H9 (cell line): ENCODE measurements at regions not wholly inside any gene's neighbourhood (a gene's known extent, or its start where the extent isn't known, plus 50 kb on each side); places are given as distances from the start of the nearest gene placed in this dataset.

ENCODE experiments used
- DNase-seq: peaks from one replicate; pipeline ENCODE4 v3.0.0-alpha.2; 2017
- H2AFZ ChIP-seq: one replicate; pipeline ENCODE4 v1.6.1; 2013; ENCODE audit warnings: mild to moderate bottlenecking, low read length, control low read depth, moderate library complexity
- H2AK5ac ChIP-seq: 2 replicates; pipeline ENCODE4 v1.6.1; 2013; ENCODE audit warnings: low read length, control low read depth, mixed read lengths; ENCODE audit not compliant: insufficient read length
- H2BK120ac ChIP-seq: one replicate; pipeline ENCODE4 v1.6.1; 2013; ENCODE audit warnings: low read depth, mild to moderate bottlenecking, low read length, control low read depth, inconsistent platforms; ENCODE audit not compliant: poor library complexity, severe bottlenecking
- H2BK12ac ChIP-seq: 2 replicates; pipeline ENCODE4 v1.6.1; 2013; ENCODE audit warnings: low read length, control low read depth, mixed read lengths, low read depth; ENCODE audit not compliant: insufficient read length
- H2BK15ac ChIP-seq: 2 replicates; pipeline ENCODE4 v1.6.1; 2013; ENCODE audit warnings: low read depth, low read length, control low read depth
- H2BK20ac ChIP-seq: one replicate; pipeline ENCODE4 v1.6.1; 2013; ENCODE audit warnings: low read depth, mild to moderate bottlenecking, low read length, control low read depth, inconsistent platforms; ENCODE audit not compliant: poor library complexity, severe bottlenecking
- H2BK5ac ChIP-seq: 2 replicates; pipeline ENCODE4 v1.6.1; 2013; ENCODE audit warnings: low read length, control low read depth, mixed read lengths; ENCODE audit not compliant: insufficient read length
- H3K14ac ChIP-seq: 2 replicates; pipeline ENCODE4 v1.6.1; 2013; ENCODE audit warnings: low read length, control low read depth; ENCODE audit not compliant: insufficient read depth
- H3K18ac ChIP-seq: 2 replicates; pipeline ENCODE4 v1.6.1; 2013; ENCODE audit warnings: low read depth, mild to moderate bottlenecking, mixed read lengths, low read length, control low read depth; ENCODE audit not compliant: insufficient read length
- H3K23ac ChIP-seq: 2 replicates; pipeline ENCODE4 v1.6.1; 2013; ENCODE audit warnings: low read length, control low read depth, mixed read lengths, low read depth; ENCODE audit not compliant: insufficient read length
- H3K23me2 ChIP-seq: 2 replicates; pipeline ENCODE4 v1.6.1; 2013; ENCODE audit warnings: low read depth, mild to moderate bottlenecking, mixed read lengths, low read length, control low read depth; ENCODE audit not compliant: insufficient read length, poor library complexity, severe bottlenecking
- H3K27ac ChIP-seq: 2 replicates; pipeline ENCODE4 v1.5.1; 2013; ENCODE audit warnings: low read length, control low read depth, mixed read lengths, low read depth; ENCODE audit not compliant: insufficient read length
- H3K27me3 ChIP-seq: 2 replicates; pipeline ENCODE4 v1.6.1; 2013; ENCODE audit warnings: low read length, control low read depth, inconsistent platforms; ENCODE audit not compliant: insufficient read depth
- H3K4ac ChIP-seq: 2 replicates; pipeline ENCODE4 v1.6.1; 2013; ENCODE audit warnings: low read depth, mild to moderate bottlenecking, control low read depth, inconsistent platforms, low read length, moderate library complexity
- H3K4me1 ChIP-seq: 2 replicates; pipeline ENCODE4 v1.6.1; 2013; ENCODE audit warnings: low read length, control low read depth, inconsistent platforms; ENCODE audit not compliant: insufficient read depth
- H3K4me2 ChIP-seq: 2 replicates; pipeline ENCODE4 v1.6.1; 2013; ENCODE audit warnings: low read length, control low read depth, mixed read lengths; ENCODE audit not compliant: insufficient read length, insufficient read depth
- H3K56ac ChIP-seq: 2 replicates; pipeline ENCODE4 v1.6.1; 2013; ENCODE audit warnings: low read depth, mild to moderate bottlenecking, mixed read lengths, low read length, control low read depth; ENCODE audit not compliant: insufficient read length
- H3K79me1 ChIP-seq: 2 replicates; pipeline ENCODE4 v1.6.1; 2013; ENCODE audit warnings: low read depth, mild to moderate bottlenecking, moderate library complexity, low read length, control low read depth, inconsistent platforms; ENCODE audit not compliant: insufficient read depth, poor library complexity, severe bottlenecking
- H3K79me2 ChIP-seq: 2 replicates; pipeline ENCODE4 v1.6.1; 2013; ENCODE audit warnings: low read length, control low read depth, inconsistent platforms; ENCODE audit not compliant: insufficient read depth
- H3K9ac ChIP-seq: 2 replicates; pipeline ENCODE4 v1.6.1; 2013; ENCODE audit warnings: low read length, control low read depth, mixed read lengths; ENCODE audit not compliant: insufficient read length; ENCODE audit errors: extremely low read depth
- H3K9me3 ChIP-seq: one replicate; pipeline ENCODE4 v1.6.1; 2013; ENCODE audit warnings: low read depth, low read length, inconsistent platforms; ENCODE audit not compliant: control insufficient read depth
- H3T11ph ChIP-seq: one replicate; pipeline ENCODE4 v1.6.1; 2013; ENCODE audit warnings: mild to moderate bottlenecking, low read length, control low read depth, inconsistent platforms
- H4K20me1 ChIP-seq: one replicate; pipeline ENCODE4 v1.6.1; 2013; ENCODE audit not compliant: control insufficient read depth, insufficient read length, insufficient read depth
- H4K5ac ChIP-seq: 2 replicates; pipeline ENCODE4 v1.6.1; 2013; ENCODE audit warnings: low read depth, mild to moderate bottlenecking, mixed read lengths, low read length, control low read depth; ENCODE audit not compliant: insufficient read length
- H4K8ac ChIP-seq: replicated peaks from 2 replicates; pipeline ENCODE4 v1.6.1; 2013; ENCODE audit warnings: low read length, control low read depth, mixed read lengths, low read depth; ENCODE audit not compliant: insufficient read length
- H4K91ac ChIP-seq: 2 replicates; pipeline ENCODE4 v1.6.1; 2013; ENCODE audit warnings: low read depth, mild to moderate bottlenecking, moderate library complexity, mixed read lengths, low read length, control low read depth; ENCODE audit not compliant: insufficient read length
- H3K27ac Mint-ChIP-seq, 3 experiments: 2 replicates in 2 of 3; 3 replicates in 1 of 3; pipeline ENCODE4 v1.8.0; 2020 to 2021; ENCODE audit warnings: mixed read lengths in 3 of 3, mild to moderate bottlenecking in 1 of 3, moderate library complexity in 1 of 3
- H3K27me3 Mint-ChIP-seq: 2 replicates; pipeline ENCODE4 v1.8.0; 2021; ENCODE audit warnings: low read depth, mild to moderate bottlenecking, moderate library complexity, mixed read lengths
- H3K36me3 Mint-ChIP-seq, 3 experiments: 2 replicates in 2 of 3; 3 replicates in 1 of 3; pipeline ENCODE4 v1.8.0; 2020 to 2021; ENCODE audit warnings: low read depth in 3 of 3, mixed read lengths in 3 of 3; ENCODE audit not compliant: insufficient read depth in 1 of 3
- H3K4me1 Mint-ChIP-seq, 2 experiments: 2 replicates each; pipeline ENCODE4 v1.8.0; 2020; ENCODE audit warnings: mixed read lengths in 2 of 2
- H3K4me3 Mint-ChIP-seq, 2 experiments: 2 replicates in 1 of 2; 3 replicates in 1 of 2; pipeline ENCODE4 v1.8.0; 2020 to 2021; ENCODE audit warnings: mild to moderate bottlenecking in 2 of 2, mixed read lengths in 2 of 2, moderate library complexity in 1 of 2
- H3K9me3 Mint-ChIP-seq, 2 experiments: 2 replicates in 1 of 2; 3 replicates in 1 of 2; pipeline ENCODE4 v1.8.0; 2020; ENCODE audit warnings: mild to moderate bottlenecking in 2 of 2, mixed read lengths in 2 of 2, moderate library complexity in 1 of 2
- CTCF ChIP-seq: fragments of 200-600 bp; sonication (generic); conservative IDR thresholded peaks from 3 replicates; pipeline ENCODE4 v1.8.0; 2021; ENCODE audit warnings: antibody characterized with exemption, mild to moderate bottlenecking
- WGBS: extraction: QIAGEN DNeasy Blood & Tissue Kit; methylation state at CpG from one replicate; pipeline ENCODE4 v1.1.7; 2013; ENCODE audit warnings: missing lambda C conversion rate, low lambda C conversion rate, mixed read lengths; ENCODE audit not compliant: insufficient read length; ENCODE audit errors: extremely low coverage; 5-methylcytosine and 5-hydroxymethylcytosine counted together

- Histone ChIP-seq H3K9ac (no peak overlapping the region), H3K14ac (no peak overlapping the region), H3K4me1 (no peaks in the 10 kb centered on the region), H3K4ac (no peak overlapping the region), H3K56ac (no peak overlapping the region), H2BK15ac (no peak overlapping the region), H4K8ac (no peak overlapping the region), H3K9me3 (no peaks in the 10 kb centered on the region), H2BK5ac (no peak overlapping the region), H3K79me2 (no peaks in the 10 kb centered on the region), H2BK12ac (no peak overlapping the region), H2BK120ac (no peak overlapping the region), H2AFZ (no peak overlapping the region), H3K4me2 (peak overlapping the region; percentile 57), H4K20me1 (no peaks in the 10 kb centered on the region), H4K5ac (no peak overlapping the region), H3K27ac (no peak overlapping the region), H2AK5ac (no peak overlapping the region), H3T11ph (no peak overlapping the region), H3K79me1 (no peaks in the 10 kb centered on the region), H3K23me2 (peaks cover 4% of the 10 kb centered on the region), H2BK20ac (no peak overlapping the region), H3K23ac (no peak overlapping the region), H3K18ac (no peak overlapping the region), H3K27me3 (peaks cover 4% of the 10 kb centered on the region; the same call in 1 of the 2 replicates), H4K91ac (no peak overlapping the region)
- H3K27ac Mint-ChIP-seq = no peak overlapping the region
- WGBS = no CpG with 5 or more reads among the region's 84 CpGs
- H3K9me3 Mint-ChIP-seq = peaks cover 4 to 6% of the 10 kb centered on the region in 2 experiments; a peak in 2 of 5 replicates
- H3K4me3 Mint-ChIP-seq = peak overlapping the region; percentile 77 to 86
- no peaks in the 10 kb centered on the region; a peak in 1 of 7 replicates for H3K36me3 Mint-ChIP-seq
- DNase-seq = peak; percentile 37
- H3K27me3 Mint-ChIP-seq = peaks cover 13% of the 10 kb centered on the region
- H3K4me1 Mint-ChIP-seq = peaks cover 5% of the 10 kb centered on the region in 2 experiments
- TF ChIP-seq CTCF = no peak
These were observed 123.4 kb downstream of the ANKRD30BL start for GRCh38 chr2:132038179-132038882.
